ENCODE measurements at regions not wholly inside any gene's neighbourhood (a gene's known extent, or its start where the extent isn't known, plus 50 kb on each side); places are given as distances from the start of the nearest gene placed in this dataset.
"Not testable (repeated sequence)": the region's sequence is repeated elsewhere in the genome, so short reads cannot be mapped to it uniquely, and the experiment has no call there.

DNA sequence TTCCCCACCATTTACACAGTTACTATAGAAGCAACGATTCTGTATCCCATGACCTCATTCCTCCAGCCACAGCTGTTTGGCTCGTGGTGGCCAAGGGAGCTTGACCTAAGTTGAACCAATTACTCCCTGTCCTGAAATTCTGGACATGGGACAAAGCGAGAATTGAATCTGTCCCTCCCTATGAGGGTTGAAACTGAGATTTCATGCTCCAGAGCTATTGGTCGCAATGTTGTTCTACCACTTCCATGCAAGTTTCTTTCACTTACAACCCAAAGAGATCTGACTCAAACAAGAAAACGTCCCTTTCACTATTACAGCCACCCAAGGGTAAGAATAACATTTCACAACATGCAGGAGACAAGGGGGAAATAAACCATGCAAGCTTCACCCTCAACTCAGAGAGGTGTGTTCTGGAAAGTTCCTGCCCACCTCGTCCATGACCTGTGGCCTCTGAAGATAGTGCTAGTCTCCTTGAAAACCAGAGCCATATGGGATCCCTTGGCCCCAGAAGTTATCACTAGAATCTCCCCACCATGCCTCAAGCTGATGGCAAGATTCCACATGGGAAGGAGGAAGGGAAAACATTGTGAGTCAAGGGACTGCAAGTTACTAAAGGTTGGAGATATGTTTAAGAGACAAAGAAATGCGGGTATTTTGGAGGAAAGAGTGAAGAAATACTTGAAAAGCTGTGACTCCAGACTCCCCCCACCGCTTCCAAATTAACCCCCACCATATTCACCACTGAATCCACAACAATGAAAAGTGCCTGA, 74.5 kb upstream of the SRSF6 start:
- Histone ChIP-seq H3K4me3 (ENCODE audit: low read depth in 1 of 3, low read length in 3 of 3) (no peak overlapping the region), H3K36me3 (ENCODE audit: control insufficient read depth in 4 of 4, insufficient read depth in 3 of 4, low read depth in 1 of 4, low read length in 3 of 4) (no peaks in the 10 kb centered on the region), H3K9me3 (ENCODE audit: control insufficient read depth in 4 of 4, low read length in 3 of 4) (no peaks in the 10 kb centered on the region), H3K27ac (ENCODE audit: low read depth in 1 of 2, low read length in 2 of 2) (no peak overlapping the region), H3K27me3 (ENCODE audit: control insufficient read depth in 4 of 4, insufficient read depth in 4 of 4, low read length in 3 of 4) (peaks cover 0 to 5% (median 0%) of the 10 kb centered on the region in 4 donors), H3K4me1 (ENCODE audit: control insufficient read depth in 4 of 4, insufficient read depth in 4 of 4, low read length in 3 of 4) (no peaks in the 10 kb centered on the region), H3K9ac (ENCODE audit: low read depth in 1 of 2, low read length in 2 of 2) (no peak overlapping the region)
- 53% methylated on average over 8 of the region's 8 CpGs for WGBS
- no peak for DNase-seq (ENCODE audit: low spot score)
- TF ChIP-seq TAF1 (conservative IDR thresholded peaks at IDR 0.05) (no peak), YY1 (IDR thresholded peaks at IDR 0.05) (no peak), ZBTB33 (IDR thresholded peaks at IDR 0.05) (no peak), FOXA1 (IDR thresholded peaks at IDR 0.05) (no peak), RXRA (IDR thresholded peaks at IDR 0.05) (no peak), GABPA (IDR thresholded peaks at IDR 0.05 in 1 of 2, conservative IDR thresholded peaks at IDR 0.05 in 1 of 2) (no peak)
- TF ChIP-seq, protein P1, sequence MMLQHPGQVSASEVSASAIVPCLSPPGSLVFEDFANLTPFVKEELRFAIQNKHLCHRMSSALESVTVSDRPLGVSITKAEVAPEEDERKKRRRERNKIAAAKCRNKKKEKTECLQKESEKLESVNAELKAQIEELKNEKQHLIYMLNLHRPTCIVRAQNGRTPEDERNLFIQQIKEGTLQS (IDR thresholded peaks at IDR 0.05), result no peak

- H3K27me3 ChIP-seq (ENCODE audit: control insufficient read depth in 4 of 4, insufficient read depth in 4 of 4, low read length in 3 of 4), result not testable (repeated sequence)
- 61% methylated on average over 6 of the region's 6 CpGs for WGBS
Measured at GRCh38 chr20:43382135-43382534, 75.6 kb upstream of the SRSF6 start.

DNA sequence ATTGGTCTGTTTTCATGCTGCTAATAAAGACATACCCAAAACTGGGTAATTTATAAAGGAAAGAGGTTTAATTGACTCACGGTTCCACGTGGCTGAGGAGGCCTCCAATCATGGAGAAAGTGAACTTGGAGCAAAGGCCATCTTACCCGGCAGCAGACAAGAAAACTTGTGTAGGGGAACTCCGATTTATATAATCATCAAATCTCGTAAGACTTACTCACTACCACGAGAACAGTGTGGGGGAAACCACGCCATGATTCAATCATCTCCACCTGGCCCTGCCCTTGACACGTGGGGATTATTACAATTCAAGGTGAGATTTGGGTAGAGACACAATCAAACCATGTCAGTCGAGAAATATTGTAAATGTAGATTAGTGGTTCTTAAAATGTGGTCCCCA, 76.2 kb upstream of the SRSF6 start:
- 70% methylated on average over 9 of the region's 9 CpGs for WGBS
- H3K4me3 ChIP-seq (ENCODE audit: low read depth in 1 of 3, low read length in 3 of 3); H3K27me3 ChIP-seq (ENCODE audit: control insufficient read depth in 4 of 4, insufficient read depth in 4 of 4, low read length in 3 of 4); H3K36me3 ChIP-seq (ENCODE audit: control insufficient read depth in 4 of 4, insufficient read depth in 3 of 4, low read depth in 1 of 4, low read length in 3 of 4); DNase-seq (ENCODE audit: low spot score); H3K27ac ChIP-seq (ENCODE audit: low read depth in 1 of 2, low read length in 2 of 2); H3K9me3 ChIP-seq (ENCODE audit: control insufficient read depth in 4 of 4, low read length in 3 of 4); H3K9ac ChIP-seq (ENCODE audit: low read depth in 1 of 2, low read length in 2 of 2); H3K4me1 ChIP-seq (ENCODE audit: control insufficient read depth in 4 of 4, insufficient read depth in 4 of 4, low read length in 3 of 4): not testable (repeated sequence)

More at GRCh38 chr20:43382135-43382534, 75.6 kb upstream of the SRSF6 start:
- not testable (repeated sequence) for H3K27ac ChIP-seq (ENCODE audit: low read depth in 1 of 2, low read length in 2 of 2); H3K4me1 ChIP-seq (ENCODE audit: control insufficient read depth in 4 of 4, insufficient read depth in 4 of 4, low read length in 3 of 4); H3K9me3 ChIP-seq (ENCODE audit: control insufficient read depth in 4 of 4, low read length in 3 of 4); H3K9ac ChIP-seq (ENCODE audit: low read depth in 1 of 2, low read length in 2 of 2); DNase-seq (ENCODE audit: low spot score); H3K4me3 ChIP-seq (ENCODE audit: low read depth in 1 of 3, low read length in 3 of 3); H3K36me3 ChIP-seq (ENCODE audit: control insufficient read depth in 4 of 4, insufficient read depth in 3 of 4, low read depth in 1 of 4, low read length in 3 of 4)

- TF ChIP-seq, protein P2, sequence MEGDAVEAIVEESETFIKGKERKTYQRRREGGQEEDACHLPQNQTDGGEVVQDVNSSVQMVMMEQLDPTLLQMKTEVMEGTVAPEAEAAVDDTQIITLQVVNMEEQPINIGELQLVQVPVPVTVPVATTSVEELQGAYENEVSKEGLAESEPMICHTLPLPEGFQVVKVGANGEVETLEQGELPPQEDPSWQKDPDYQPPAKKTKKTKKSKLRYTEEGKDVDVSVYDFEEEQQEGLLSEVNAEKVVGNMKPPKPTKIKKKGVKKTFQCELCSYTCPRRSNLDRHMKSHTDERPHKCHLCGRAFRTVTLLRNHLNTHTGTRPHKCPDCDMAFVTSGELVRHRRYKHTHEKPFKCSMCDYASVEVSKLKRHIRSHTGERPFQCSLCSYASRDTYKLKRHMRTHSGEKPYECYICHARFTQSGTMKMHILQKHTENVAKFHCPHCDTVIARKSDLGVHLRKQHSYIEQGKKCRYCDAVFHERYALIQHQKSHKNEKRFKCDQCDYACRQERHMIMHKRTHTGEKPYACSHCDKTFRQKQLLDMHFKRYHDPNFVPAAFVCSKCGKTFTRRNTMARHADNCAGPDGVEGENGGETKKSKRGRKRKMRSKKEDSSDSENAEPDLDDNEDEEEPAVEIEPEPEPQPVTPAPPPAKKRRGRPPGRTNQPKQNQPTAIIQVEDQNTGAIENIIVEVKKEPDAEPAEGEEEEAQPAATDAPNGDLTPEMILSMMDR (IDR thresholded peaks at IDR 0.05; ENCODE audit: low read depth, low read length, missing input control), result no peak
- TF ChIP-seq HNF4A (conservative IDR thresholded peaks at IDR 0.05) (no peak), FOXA1 (IDR thresholded peaks at IDR 0.05) (no peak), YY1 (IDR thresholded peaks at IDR 0.05) (no peak), HNF4G (IDR thresholded peaks at IDR 0.05) (no peak), FOXA2 (IDR thresholded peaks at IDR 0.05) (no peak), EGR1 (IDR thresholded peaks at IDR 0.05; ENCODE audit: low read depth in 2 of 2) (no peak), SP1 (IDR thresholded peaks at IDR 0.05) (no peak), GABPA (IDR thresholded peaks at IDR 0.05 in 1 of 2, conservative IDR thresholded peaks at IDR 0.05 in 1 of 2) (no peak)
- TF ChIP-seq, protein P3, sequence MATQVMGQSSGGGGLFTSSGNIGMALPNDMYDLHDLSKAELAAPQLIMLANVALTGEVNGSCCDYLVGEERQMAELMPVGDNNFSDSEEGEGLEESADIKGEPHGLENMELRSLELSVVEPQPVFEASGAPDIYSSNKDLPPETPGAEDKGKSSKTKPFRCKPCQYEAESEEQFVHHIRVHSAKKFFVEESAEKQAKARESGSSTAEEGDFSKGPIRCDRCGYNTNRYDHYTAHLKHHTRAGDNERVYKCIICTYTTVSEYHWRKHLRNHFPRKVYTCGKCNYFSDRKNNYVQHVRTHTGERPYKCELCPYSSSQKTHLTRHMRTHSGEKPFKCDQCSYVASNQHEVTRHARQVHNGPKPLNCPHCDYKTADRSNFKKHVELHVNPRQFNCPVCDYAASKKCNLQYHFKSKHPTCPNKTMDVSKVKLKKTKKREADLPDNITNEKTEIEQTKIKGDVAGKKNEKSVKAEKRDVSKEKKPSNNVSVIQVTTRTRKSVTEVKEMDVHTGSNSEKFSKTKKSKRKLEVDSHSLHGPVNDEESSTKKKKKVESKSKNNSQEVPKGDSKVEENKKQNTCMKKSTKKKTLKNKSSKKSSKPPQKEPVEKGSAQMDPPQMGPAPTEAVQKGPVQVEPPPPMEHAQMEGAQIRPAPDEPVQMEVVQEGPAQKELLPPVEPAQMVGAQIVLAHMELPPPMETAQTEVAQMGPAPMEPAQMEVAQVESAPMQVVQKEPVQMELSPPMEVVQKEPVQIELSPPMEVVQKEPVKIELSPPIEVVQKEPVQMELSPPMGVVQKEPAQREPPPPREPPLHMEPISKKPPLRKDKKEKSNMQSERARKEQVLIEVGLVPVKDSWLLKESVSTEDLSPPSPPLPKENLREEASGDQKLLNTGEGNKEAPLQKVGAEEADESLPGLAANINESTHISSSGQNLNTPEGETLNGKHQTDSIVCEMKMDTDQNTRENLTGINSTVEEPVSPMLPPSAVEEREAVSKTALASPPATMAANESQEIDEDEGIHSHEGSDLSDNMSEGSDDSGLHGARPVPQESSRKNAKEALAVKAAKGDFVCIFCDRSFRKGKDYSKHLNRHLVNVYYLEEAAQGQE (IDR thresholded peaks at IDR 0.05), result no peak
- Histone ChIP-seq H3K4me3 (ENCODE audit: low read depth in 1 of 3, low read length in 3 of 3) (no peak overlapping the region), H3K9ac (ENCODE audit: low read depth in 1 of 2, low read length in 2 of 2) (no peak overlapping the region), H3K27ac (ENCODE audit: low read depth in 1 of 2, low read length in 2 of 2) (no peak overlapping the region), H3K36me3 (ENCODE audit: control insufficient read depth in 4 of 4, insufficient read depth in 3 of 4, low read depth in 1 of 4, low read length in 3 of 4) (no peaks in the 10 kb centered on the region), H3K27me3 (ENCODE audit: control insufficient read depth in 4 of 4, insufficient read depth in 4 of 4, low read length in 3 of 4) (peaks cover 0 to 8% (median 0%) of the 10 kb centered on the region in 4 donors), H3K4me1 (ENCODE audit: control insufficient read depth in 4 of 4, insufficient read depth in 4 of 4, low read length in 3 of 4) (no peaks in the 10 kb centered on the region), H3K9me3 (ENCODE audit: control insufficient read depth in 4 of 4, low read length in 3 of 4) (no peaks in the 10 kb centered on the region)
- no peak for DNase-seq (ENCODE audit: low spot score)
- 74% methylated on average over 4 of the region's 4 CpGs for WGBS
Measured at GRCh38 chr20:43379239-43379917, 78.3 kb upstream of the SRSF6 start.
